Liver (tissue), 3 donors: ENCODE measurements at regions not wholly inside any gene's neighbourhood (a gene's known extent, or its start where the extent isn't known, plus 50 kb on each side); places are given as distances from the start of the nearest gene placed in this dataset.

ENCODE experiments used
- EGR1 ChIP-seq, 2 donors: IDR thresholded peaks; 2 replicates each; pipeline ENCODE4 v1.6.1; 2016 to 2018; ENCODE audit warnings: antibody characterized with exemption in 2 of 2, low read depth in 2 of 2
- GABPA ChIP-seq, 2 donors: IDR thresholded peaks in 1 of 2; conservative IDR thresholded peaks in 1 of 2; 2 replicates each; pipeline ENCODE4 v1.6.1; 2016; ENCODE audit warnings: antibody characterized with exemption in 2 of 2, mild to moderate bottlenecking in 1 of 2, moderate library complexity in 1 of 2
- HNF4G ChIP-seq: IDR thresholded peaks from 2 replicates; pipeline ENCODE4 v1.6.1; 2016; ENCODE audit warnings: antibody characterized with exemption
- JUND ChIP-seq, 2 donors: IDR thresholded peaks; 2 replicates each; pipeline ENCODE4 v1.6.1; 2016; ENCODE audit warnings: antibody characterized with exemption in 2 of 2
- NR2F2 ChIP-seq: IDR thresholded peaks from 2 replicates; pipeline ENCODE4 v1.6.1; 2016; ENCODE audit warnings: antibody characterized with exemption
- RAD21 ChIP-seq, 2 donors: IDR thresholded peaks; 2 replicates each; pipeline ENCODE4 v1.6.1; 2016; ENCODE audit warnings: antibody characterized with exemption in 2 of 2, mild to moderate bottlenecking in 2 of 2
- RXRA ChIP-seq, 2 donors: IDR thresholded peaks; 2 replicates each; pipeline ENCODE4 v1.6.1; 2017 to 2018; ENCODE audit warnings: antibody characterized with exemption in 2 of 2, mild to moderate bottlenecking in 1 of 2
- SP1 ChIP-seq: IDR thresholded peaks from 2 replicates; pipeline ENCODE4 v1.6.1; 2018; ENCODE audit warnings: antibody characterized with exemption, mild to moderate bottlenecking
- TAF1 ChIP-seq: conservative IDR thresholded peaks from 2 replicates; pipeline ENCODE4 v1.6.1; 2016; ENCODE audit warnings: antibody characterized with exemption, mild to moderate bottlenecking
- YY1 ChIP-seq: IDR thresholded peaks from 2 replicates; pipeline ENCODE4 v1.6.1; 2016; ENCODE audit warnings: antibody characterized with exemption, mild to moderate bottlenecking
- TF ChIP-seq, protein P1 (sequence below): fragments of 150-350 bp; IDR thresholded peaks from 2 replicates; pipeline ENCODE4 v1.5.1; 2017; ENCODE audit warnings: improper control_type of control experiment, low read depth, low read length; ENCODE audit not compliant: missing input control
- TF ChIP-seq, protein P2 (sequence below): IDR thresholded peaks from 2 replicates; pipeline ENCODE4 v1.6.1; 2016; ENCODE audit warnings: antibody characterized with exemption
- TF ChIP-seq, protein P3 (sequence below): IDR thresholded peaks from 2 replicates; pipeline ENCODE4 v1.6.1; 2016; ENCODE audit warnings: antibody characterized with exemption
- TF ChIP-seq, protein P4 (sequence below): IDR thresholded peaks from 2 replicates; pipeline ENCODE4 v1.6.1; 2016; ENCODE audit warnings: antibody characterized with exemption, mild to moderate bottlenecking
- donor health status: healthy.
- donor health status: healthy.

DNA sequence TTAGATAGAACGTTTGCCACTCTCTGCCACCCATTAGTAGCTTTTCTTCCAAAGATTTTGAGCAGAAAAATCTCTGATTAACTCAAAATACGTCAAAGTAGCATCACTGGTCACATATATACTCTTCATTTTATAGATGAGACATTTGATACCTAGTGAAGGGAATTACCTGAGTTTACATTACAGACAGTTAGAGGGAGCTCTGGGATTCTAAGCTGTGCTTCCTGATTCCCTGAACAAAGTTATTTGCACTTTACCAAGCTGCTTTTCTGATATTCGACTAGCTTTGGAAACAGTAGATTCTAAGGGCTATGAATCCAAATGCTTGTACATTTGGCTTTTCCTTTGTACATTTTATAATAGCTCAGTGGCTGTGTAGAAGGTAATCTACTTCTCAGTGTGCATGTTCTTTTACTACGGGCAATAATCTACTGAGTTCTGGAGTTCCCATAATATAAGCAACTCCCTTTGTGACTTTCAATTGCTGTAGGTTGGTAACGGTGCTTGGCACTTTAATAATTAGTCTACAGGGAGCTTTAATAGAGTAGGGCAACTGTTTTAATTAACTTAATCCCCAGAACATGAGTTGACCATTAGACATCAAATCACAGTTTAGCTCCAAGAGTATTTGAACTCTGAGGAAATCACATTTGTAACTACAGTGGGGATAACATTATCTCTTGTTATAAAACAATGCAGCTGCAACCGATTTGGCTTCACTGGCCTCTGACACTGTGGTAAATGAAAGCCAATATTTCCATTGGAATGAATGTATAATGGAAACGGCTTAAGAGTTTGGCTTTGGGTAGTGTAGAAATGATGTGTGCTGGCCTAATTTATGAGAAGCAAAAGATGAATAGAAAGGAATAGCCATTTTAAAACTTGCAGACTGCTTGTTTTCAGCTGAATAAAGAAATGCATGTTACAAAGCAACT lies 1602.4 kb downstream of the STIM2 start:
- TF ChIP-seq, protein P1, sequence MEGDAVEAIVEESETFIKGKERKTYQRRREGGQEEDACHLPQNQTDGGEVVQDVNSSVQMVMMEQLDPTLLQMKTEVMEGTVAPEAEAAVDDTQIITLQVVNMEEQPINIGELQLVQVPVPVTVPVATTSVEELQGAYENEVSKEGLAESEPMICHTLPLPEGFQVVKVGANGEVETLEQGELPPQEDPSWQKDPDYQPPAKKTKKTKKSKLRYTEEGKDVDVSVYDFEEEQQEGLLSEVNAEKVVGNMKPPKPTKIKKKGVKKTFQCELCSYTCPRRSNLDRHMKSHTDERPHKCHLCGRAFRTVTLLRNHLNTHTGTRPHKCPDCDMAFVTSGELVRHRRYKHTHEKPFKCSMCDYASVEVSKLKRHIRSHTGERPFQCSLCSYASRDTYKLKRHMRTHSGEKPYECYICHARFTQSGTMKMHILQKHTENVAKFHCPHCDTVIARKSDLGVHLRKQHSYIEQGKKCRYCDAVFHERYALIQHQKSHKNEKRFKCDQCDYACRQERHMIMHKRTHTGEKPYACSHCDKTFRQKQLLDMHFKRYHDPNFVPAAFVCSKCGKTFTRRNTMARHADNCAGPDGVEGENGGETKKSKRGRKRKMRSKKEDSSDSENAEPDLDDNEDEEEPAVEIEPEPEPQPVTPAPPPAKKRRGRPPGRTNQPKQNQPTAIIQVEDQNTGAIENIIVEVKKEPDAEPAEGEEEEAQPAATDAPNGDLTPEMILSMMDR, result no peak
- TF ChIP-seq GABPA (IDR thresholded peaks at IDR 0.05 in 1 of 2, conservative IDR thresholded peaks at IDR 0.05 in 1 of 2), result no peak
- no peak for TF ChIP-seq HNF4G
- TF ChIP-seq EGR1 (IDR thresholded peaks at IDR 0.05; ENCODE audit: low read depth in 2 of 2), result no peak
- TF ChIP-seq YY1, result no peak
- TF ChIP-seq, protein P2, sequence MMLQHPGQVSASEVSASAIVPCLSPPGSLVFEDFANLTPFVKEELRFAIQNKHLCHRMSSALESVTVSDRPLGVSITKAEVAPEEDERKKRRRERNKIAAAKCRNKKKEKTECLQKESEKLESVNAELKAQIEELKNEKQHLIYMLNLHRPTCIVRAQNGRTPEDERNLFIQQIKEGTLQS, result no peak
- no peak for TF ChIP-seq SP1
- no peak for TF ChIP-seq TAF1
- TF ChIP-seq, protein P3, sequence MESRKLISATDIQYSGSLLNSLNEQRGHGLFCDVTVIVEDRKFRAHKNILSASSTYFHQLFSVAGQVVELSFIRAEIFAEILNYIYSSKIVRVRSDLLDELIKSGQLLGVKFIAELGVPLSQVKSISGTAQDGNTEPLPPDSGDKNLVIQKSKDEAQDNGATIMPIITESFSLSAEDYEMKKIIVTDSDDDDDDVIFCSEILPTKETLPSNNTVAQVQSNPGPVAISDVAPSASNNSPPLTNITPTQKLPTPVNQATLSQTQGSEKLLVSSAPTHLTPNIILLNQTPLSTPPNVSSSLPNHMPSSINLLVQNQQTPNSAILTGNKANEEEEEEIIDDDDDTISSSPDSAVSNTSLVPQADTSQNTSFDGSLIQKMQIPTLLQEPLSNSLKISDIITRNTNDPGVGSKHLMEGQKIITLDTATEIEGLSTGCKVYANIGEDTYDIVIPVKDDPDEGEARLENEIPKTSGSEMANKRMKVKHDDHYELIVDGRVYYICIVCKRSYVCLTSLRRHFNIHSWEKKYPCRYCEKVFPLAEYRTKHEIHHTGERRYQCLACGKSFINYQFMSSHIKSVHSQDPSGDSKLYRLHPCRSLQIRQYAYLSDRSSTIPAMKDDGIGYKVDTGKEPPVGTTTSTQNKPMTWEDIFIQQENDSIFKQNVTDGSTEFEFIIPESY, result no peak
- no peak for TF ChIP-seq JUND (IDR thresholded peaks at IDR 0.05)
- no peak for TF ChIP-seq RAD21 (IDR thresholded peaks at IDR 0.05)
- TF ChIP-seq RXRA (IDR thresholded peaks at IDR 0.05), result no peak
- TF ChIP-seq, protein P4, sequence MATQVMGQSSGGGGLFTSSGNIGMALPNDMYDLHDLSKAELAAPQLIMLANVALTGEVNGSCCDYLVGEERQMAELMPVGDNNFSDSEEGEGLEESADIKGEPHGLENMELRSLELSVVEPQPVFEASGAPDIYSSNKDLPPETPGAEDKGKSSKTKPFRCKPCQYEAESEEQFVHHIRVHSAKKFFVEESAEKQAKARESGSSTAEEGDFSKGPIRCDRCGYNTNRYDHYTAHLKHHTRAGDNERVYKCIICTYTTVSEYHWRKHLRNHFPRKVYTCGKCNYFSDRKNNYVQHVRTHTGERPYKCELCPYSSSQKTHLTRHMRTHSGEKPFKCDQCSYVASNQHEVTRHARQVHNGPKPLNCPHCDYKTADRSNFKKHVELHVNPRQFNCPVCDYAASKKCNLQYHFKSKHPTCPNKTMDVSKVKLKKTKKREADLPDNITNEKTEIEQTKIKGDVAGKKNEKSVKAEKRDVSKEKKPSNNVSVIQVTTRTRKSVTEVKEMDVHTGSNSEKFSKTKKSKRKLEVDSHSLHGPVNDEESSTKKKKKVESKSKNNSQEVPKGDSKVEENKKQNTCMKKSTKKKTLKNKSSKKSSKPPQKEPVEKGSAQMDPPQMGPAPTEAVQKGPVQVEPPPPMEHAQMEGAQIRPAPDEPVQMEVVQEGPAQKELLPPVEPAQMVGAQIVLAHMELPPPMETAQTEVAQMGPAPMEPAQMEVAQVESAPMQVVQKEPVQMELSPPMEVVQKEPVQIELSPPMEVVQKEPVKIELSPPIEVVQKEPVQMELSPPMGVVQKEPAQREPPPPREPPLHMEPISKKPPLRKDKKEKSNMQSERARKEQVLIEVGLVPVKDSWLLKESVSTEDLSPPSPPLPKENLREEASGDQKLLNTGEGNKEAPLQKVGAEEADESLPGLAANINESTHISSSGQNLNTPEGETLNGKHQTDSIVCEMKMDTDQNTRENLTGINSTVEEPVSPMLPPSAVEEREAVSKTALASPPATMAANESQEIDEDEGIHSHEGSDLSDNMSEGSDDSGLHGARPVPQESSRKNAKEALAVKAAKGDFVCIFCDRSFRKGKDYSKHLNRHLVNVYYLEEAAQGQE, result no peak
- no peak for TF ChIP-seq NR2F2
